Glutamatergic neuron (in vitro differentiated cells): ENCODE measurements at regions not wholly inside any gene's neighbourhood (a gene's known extent, or its start where the extent isn't known, plus 50 kb on each side); places are given as distances from the start of the nearest gene placed in this dataset.

Source experiments
- DNase-seq: peaks from one replicate; pipeline ENCODE4 v3.0.0; 2022
- H3K27ac Mint-ChIP-seq: one replicate; pipeline ENCODE4 v1.8.0; 2020; ENCODE audit warnings: mild to moderate bottlenecking, mixed read lengths, inconsistent platforms; ENCODE audit not compliant: unreplicated experiment
- H3K27me3 Mint-ChIP-seq: one replicate; pipeline ENCODE4 v1.8.0; 2020; ENCODE audit warnings: mild to moderate bottlenecking, moderate library complexity, mixed read lengths, inconsistent platforms; ENCODE audit not compliant: unreplicated experiment
- H3K36me3 Mint-ChIP-seq: one replicate; pipeline ENCODE4 v1.8.0; 2020; ENCODE audit warnings: mild to moderate bottlenecking, mixed read lengths, inconsistent platforms; ENCODE audit not compliant: unreplicated experiment
- H3K4me1 Mint-ChIP-seq: one replicate; pipeline ENCODE4 v1.8.0; 2020; ENCODE audit warnings: mild to moderate bottlenecking, low read depth, mixed read lengths, inconsistent platforms; ENCODE audit not compliant: unreplicated experiment
- H3K4me3 Mint-ChIP-seq: one replicate; pipeline ENCODE4 v1.8.0; 2020; ENCODE audit warnings: mild to moderate bottlenecking, mixed read lengths, inconsistent platforms; ENCODE audit not compliant: unreplicated experiment
- H3K9me3 Mint-ChIP-seq: one replicate; pipeline ENCODE4 v1.8.0; 2020; ENCODE audit warnings: mild to moderate bottlenecking, moderate library complexity, mixed read lengths, inconsistent platforms; ENCODE audit not compliant: unreplicated experiment
- TF ChIP-seq, protein P1 (sequence below): fragments of 200-600 bp; sonication (generic); IDR thresholded peaks from one replicate; pipeline ENCODE4 v1.5.0; 2021; ENCODE audit not compliant: partially characterized antibody, unreplicated experiment

DNA sequence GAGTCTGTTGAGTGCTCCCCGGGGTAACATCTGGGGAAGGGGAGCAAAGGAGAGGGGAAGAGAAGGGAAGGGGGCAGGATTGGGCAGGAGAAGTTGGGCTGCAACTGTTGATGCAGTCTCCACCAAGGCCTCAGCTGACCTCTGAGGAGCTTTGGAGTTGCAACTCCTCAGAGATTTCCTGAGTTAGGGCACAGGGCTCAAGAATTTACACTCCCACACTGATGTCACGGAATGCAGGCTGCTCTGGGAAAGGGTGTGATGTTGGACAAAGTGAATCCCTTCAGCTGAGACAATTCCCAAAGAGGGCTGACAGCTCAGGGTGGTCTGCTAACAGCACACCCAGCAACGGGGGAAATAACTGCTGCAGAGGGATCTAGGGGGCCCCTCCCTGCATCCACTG is 295.6 kb downstream of the PCNX1 start:
- H3K36me3 Mint-ChIP-seq: peaks cover 11% of the 10 kb centered on the region
- peaks cover 5% of the 10 kb centered on the region for H3K9me3 Mint-ChIP-seq

GRCh38 chr14:71203306-71203705 is 296.0 kb downstream of the PCNX1 start:
- H3K9me3 Mint-ChIP-seq: peaks cover 5% of the 10 kb centered on the region
- H3K27ac Mint-ChIP-seq: no peak overlapping the region
- H3K27me3 Mint-ChIP-seq: no peaks in the 10 kb centered on the region
- H3K4me1 Mint-ChIP-seq: no peaks in the 10 kb centered on the region
- no peak for DNase-seq
- TF ChIP-seq, protein P1, sequence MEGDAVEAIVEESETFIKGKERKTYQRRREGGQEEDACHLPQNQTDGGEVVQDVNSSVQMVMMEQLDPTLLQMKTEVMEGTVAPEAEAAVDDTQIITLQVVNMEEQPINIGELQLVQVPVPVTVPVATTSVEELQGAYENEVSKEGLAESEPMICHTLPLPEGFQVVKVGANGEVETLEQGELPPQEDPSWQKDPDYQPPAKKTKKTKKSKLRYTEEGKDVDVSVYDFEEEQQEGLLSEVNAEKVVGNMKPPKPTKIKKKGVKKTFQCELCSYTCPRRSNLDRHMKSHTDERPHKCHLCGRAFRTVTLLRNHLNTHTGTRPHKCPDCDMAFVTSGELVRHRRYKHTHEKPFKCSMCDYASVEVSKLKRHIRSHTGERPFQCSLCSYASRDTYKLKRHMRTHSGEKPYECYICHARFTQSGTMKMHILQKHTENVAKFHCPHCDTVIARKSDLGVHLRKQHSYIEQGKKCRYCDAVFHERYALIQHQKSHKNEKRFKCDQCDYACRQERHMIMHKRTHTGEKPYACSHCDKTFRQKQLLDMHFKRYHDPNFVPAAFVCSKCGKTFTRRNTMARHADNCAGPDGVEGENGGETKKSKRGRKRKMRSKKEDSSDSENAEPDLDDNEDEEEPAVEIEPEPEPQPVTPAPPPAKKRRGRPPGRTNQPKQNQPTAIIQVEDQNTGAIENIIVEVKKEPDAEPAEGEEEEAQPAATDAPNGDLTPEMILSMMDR: no peak
- peaks cover 11% of the 10 kb centered on the region for H3K36me3 Mint-ChIP-seq
- no peak overlapping the region for H3K4me3 Mint-ChIP-seq

More for the DNA sequence above, 295.6 kb downstream of the PCNX1 start:
- TF ChIP-seq, protein P1: no peak
- H3K4me1 Mint-ChIP-seq: no peaks in the 10 kb centered on the region
- no peak for DNase-seq
- H3K27ac Mint-ChIP-seq: no peak overlapping the region
- no peaks in the 10 kb centered on the region for H3K27me3 Mint-ChIP-seq
- H3K4me3 Mint-ChIP-seq: no peak overlapping the region

- Mint-ChIP-seq H3K27me3 (no peaks in the 10 kb centered on the region), H3K9me3 (peaks cover 5% of the 10 kb centered on the region), H3K4me1 (no peaks in the 10 kb centered on the region), H3K4me3 (no peak overlapping the region), H3K36me3 (peaks cover 11% of the 10 kb centered on the region), H3K27ac (no peak overlapping the region)
- TF ChIP-seq, protein P1: no peak
- DNase-seq: no peak
Measured at GRCh38 chr14:71204231-71204630, 297.0 kb downstream of the PCNX1 start.

DNA sequence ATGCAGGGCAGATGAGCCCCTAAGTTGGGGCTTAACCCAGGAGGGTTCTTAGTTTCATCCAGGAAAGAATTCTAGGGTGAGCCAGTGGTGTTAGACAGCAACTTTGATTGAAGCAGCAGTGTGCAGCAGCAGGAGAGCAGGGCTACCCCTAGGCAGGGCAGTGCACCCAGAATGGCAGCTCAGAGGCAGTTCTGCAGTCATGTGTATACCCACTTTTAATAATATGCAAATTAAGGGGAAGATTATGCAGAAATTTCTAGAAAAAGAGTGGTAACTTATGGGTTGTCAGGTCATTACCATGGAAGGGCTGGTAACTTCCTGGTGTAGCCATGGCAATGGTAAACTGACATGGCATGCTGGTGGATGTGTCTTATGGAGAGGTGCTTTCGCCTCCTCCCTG is 297.5 kb downstream of the PCNX1 start:
- peaks cover 5% of the 10 kb centered on the region for H3K9me3 Mint-ChIP-seq
- H3K27ac Mint-ChIP-seq: no peak overlapping the region
- no peak for DNase-seq
- H3K4me3 Mint-ChIP-seq: no peak overlapping the region
- H3K4me1 Mint-ChIP-seq: no peaks in the 10 kb centered on the region
- TF ChIP-seq, protein P1: no peak
- no peaks in the 10 kb centered on the region for H3K27me3 Mint-ChIP-seq
- peaks cover 11% of the 10 kb centered on the region for H3K36me3 Mint-ChIP-seq

DNA sequence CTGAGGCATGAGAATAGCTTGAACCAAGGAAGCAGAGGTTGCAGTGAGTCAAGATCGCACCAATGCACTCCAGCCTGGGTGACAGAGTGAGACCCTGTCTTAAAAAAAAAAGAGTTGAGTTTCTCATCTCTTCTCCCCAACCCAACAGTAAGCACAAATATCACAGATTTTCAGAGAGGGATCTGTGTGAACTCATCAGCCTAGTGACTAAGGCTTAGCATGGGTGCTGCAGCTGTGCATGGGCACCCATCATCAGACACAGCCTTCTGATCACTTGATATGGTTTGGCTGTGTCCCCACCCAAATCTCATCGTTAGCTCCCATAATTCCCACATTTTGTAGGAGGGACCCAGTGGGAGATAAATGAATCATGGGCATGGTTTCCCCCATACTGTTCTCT is 298.9 kb downstream of the PCNX1 start:
- Mint-ChIP-seq H3K4me3 (no peak overlapping the region), H3K27me3 (no peaks in the 10 kb centered on the region), H3K9me3 (peaks cover 5% of the 10 kb centered on the region), H3K36me3 (peaks cover 11% of the 10 kb centered on the region), H3K4me1 (no peaks in the 10 kb centered on the region), H3K27ac (no peak overlapping the region)
- TF ChIP-seq, protein P1: no peak
- no peak for DNase-seq
